ENCODE measurements at regions not wholly inside any gene's neighbourhood (a gene's known extent, or its start where the extent isn't known, plus 50 kb on each side); places are given as distances from the start of the nearest gene placed in this dataset.

- no peak overlapping the region for H2AFZ ChIP-seq (ENCODE audit: low read length)
- no CpG with 5 or more reads among the region's 5 CpGs for WGBS (ENCODE audit: extremely low coverage, insufficient read length, low lambda C conversion rate)
- Mint-ChIP-seq H3K27me3 (ENCODE audit: low read depth) (peaks cover 5% of the 10 kb centered on the region), H3K27ac (no peak overlapping the region), H3K4me1 (peaks cover 24 to 25% of the 10 kb centered on the region in 2 experiments), H3K36me3 (ENCODE audit: insufficient read depth in 1 of 3, low read depth in 3 of 3) (0 out of 7 replicates have a peak, but pooled peaks cover 0 to 8% (median 0%) of the 10 kb centered on the region in 3 experiments), H3K9me3 (peaks cover 0 to 4% of the 10 kb centered on the region in 2 experiments; a peak in 1 of 5 replicates), H3K4me3 (no peak overlapping the region)
- no peak overlapping the region for H2BK5ac ChIP-seq (ENCODE audit: insufficient read length, low read length)
- no peak overlapping the region for H4K8ac ChIP-seq (replicated peaks; ENCODE audit: insufficient read length, low read depth, low read length)
- no peak overlapping the region for H2BK15ac ChIP-seq (ENCODE audit: low read depth, low read length)
- H3K23me2 ChIP-seq (ENCODE audit: insufficient read length, low read depth, low read length, poor library complexity, severe bottlenecking) = peaks cover 4% of the 10 kb centered on the region
- no peak overlapping the region for H3K4ac ChIP-seq (ENCODE audit: low read depth, low read length)
- no peak overlapping the region for H3K14ac ChIP-seq (ENCODE audit: insufficient read depth, low read length)
- H3K27ac ChIP-seq (ENCODE audit: insufficient read length, low read depth, low read length) = no peak overlapping the region
- no peak overlapping the region for H2BK20ac ChIP-seq (ENCODE audit: low read depth, low read length, poor library complexity, severe bottlenecking)
- no peaks in the 10 kb centered on the region for H3K27me3 ChIP-seq (ENCODE audit: insufficient read depth, low read length)
- no peak for TF ChIP-seq CTCF (conservative IDR thresholded peaks at IDR 0.05)
- no peak overlapping the region for H3K56ac ChIP-seq (ENCODE audit: insufficient read length, low read depth, low read length)
- H3K79me1 ChIP-seq (ENCODE audit: insufficient read depth, low read depth, low read length, poor library complexity, severe bottlenecking) = no peaks in the 10 kb centered on the region
- no peak overlapping the region for H3K18ac ChIP-seq (ENCODE audit: insufficient read length, low read depth, low read length)
- H3K9ac ChIP-seq (ENCODE audit: extremely low read depth, insufficient read length, low read length) = no peak overlapping the region
- no peak overlapping the region for H3T11ph ChIP-seq (ENCODE audit: low read length)
- H3K4me2 ChIP-seq (ENCODE audit: insufficient read depth, insufficient read length, low read length) = no peak overlapping the region
- no peaks in the 10 kb centered on the region for H3K79me2 ChIP-seq (ENCODE audit: insufficient read depth, low read length)
- no peak for DNase-seq
- no peak overlapping the region for H4K5ac ChIP-seq (ENCODE audit: insufficient read length, low read depth, low read length)
- H2BK120ac ChIP-seq (ENCODE audit: low read depth, low read length, poor library complexity, severe bottlenecking) = no peak overlapping the region
- H4K91ac ChIP-seq (ENCODE audit: insufficient read length, low read depth, low read length) = no peak overlapping the region
- H4K20me1 ChIP-seq (ENCODE audit: control insufficient read depth, insufficient read depth, insufficient read length) = no peaks in the 10 kb centered on the region
- H2AK5ac ChIP-seq (ENCODE audit: insufficient read length, low read length) = no peak overlapping the region
- no peaks in the 10 kb centered on the region for H3K9me3 ChIP-seq (ENCODE audit: control insufficient read depth, low read depth, low read length)
- H2BK12ac ChIP-seq (ENCODE audit: insufficient read length, low read depth, low read length) = no peak overlapping the region
- no peak overlapping the region for H3K23ac ChIP-seq (ENCODE audit: insufficient read length, low read depth, low read length)
- H3K4me1 ChIP-seq (ENCODE audit: insufficient read depth, low read length) = no peaks in the 10 kb centered on the region
Observed at GRCh38 chr2:64787698-64788097, 134.0 kb upstream of the SERTAD2 start.

Data from H9 (cell line).